ENCODE measurements at regions not wholly inside any gene's neighbourhood (a gene's known extent, or its start where the extent isn't known, plus 50 kb on each side); places are given as distances from the start of the nearest gene placed in this dataset.

DNA sequence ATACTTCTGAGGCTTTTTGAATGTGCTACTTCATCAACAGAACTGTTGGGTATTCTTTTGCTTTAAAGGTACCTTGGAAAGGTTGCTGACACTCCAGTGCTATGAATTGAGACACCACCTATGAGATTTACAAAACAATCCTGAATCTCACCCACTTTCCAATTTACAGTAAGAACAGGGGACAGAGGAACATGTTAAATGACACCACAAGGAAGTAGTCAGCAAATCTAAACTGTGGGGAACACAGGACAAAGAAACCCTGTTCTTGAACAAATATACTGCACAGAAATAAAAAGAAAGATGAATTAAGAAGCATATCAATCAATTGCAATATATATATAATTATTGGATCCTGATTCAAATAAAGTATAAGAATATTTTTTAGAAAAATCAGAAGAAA is 216.7 kb upstream of the ARID1B start:
- DNase-seq, result no peak

DNA sequence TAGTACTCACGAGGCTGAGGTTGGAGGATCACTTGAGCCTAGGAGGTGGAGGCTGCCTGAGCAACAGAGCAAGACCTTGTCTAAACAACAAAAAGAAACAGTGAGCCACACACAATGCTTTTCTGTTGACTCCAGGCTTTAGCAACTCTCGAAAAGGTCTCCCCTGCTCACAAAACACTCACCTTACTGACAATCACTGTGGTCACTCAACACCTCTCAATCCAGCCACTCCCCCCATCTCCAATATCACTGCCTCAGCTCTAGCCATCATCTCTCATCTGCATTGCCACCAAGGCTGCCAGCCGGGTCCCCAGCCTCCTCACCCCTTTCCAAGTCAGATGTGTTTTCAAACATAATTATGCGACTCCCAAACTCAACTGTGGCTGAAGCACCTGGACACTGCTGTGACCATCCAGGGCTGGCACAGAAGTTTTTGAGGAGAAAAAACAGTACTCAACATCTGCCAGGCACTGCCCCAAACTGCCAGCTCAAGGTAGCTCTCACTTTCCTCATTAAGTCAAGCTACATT is 218.0 kb upstream of the ARID1B start:
- DNase-seq, result no peak

DNA sequence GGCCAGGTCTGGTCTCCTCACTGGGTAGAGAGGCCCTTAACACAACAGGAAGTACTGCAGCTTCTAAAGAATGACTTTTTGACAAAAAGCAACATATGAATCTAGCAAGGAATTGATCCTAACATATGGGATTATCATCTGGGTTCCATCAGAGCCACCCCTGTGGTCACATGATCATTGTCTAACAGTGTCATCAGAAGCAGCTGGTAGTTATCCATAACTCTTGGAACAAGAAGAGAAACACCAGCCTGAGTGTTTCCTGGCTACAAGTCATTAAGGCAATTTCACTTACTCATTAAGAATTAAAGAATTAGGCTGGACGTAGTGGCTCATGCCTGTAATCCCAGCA is 219.3 kb upstream of the ARID1B start:
- no peak for DNase-seq

DNA sequence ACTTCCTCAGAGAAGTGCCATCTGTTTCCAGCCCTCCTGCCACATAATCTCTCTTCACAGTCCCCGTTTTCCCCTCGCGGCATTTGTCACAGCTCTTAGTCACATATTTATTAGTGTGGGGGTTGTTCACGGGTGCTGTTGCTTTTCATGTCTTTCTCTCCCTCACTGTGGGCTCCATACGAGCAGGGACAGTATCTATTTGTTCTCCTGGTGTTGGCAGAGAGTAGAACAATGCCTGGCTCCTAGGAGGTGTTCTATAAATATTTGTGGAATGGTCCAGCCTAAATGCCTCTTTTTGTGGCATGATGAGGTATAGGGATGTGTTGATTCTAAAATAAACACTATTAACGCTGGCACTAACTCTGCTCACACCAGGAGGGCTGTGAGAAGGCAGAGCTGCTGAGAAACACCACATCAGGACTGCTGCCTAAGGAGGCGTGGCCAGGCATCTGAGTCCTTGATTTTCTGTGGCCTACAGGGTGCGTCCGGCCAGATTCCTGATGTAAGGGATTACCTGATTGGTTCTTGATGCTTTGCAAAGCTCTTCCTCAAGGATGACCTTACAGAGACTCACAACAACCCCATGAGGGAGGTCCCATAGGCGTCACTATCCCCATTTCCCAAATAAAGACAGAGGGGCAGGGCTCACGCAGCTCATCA is 219.8 kb upstream of the ARID1B start:
- no peak for DNase-seq

DNA sequence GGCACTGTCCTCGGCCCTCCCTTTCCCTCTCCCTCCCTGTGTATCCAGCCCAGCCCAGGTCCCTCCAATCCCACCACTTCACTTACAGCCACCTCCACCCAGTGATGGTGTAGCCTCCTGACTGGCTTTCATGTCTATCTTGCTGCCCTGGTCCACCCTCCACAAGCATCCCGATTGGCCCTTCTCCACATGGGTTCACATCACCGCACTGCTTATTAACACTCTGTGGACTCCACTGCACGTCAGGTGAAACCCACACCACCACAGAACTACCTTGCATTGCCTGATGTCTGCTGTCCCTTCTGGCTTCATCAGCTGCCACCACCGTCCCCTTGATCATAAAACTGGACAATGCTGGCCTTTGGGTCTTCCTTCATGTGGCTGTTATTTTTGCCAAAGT is 220.4 kb upstream of the ARID1B start:
- DNase-seq, result no peak

DNA sequence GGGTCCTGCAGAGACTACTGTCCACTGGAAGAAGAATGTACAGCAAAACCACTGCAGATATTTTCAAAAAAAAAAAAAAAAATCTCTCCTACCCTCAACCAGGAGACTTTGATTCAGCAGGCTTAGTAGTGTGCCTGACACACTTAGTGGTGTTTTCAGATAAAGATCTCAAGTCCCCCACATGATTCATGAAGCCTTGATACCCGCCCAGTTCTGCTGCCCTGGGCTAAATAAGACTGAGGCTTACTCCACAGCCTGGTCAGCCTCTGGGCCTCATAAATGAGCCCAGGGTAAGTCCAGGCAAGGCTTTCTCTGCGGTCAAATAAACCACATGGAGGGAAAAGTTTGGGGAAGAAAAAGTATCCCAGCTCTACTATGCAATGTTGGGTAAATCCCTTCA is 222.1 kb upstream of the ARID1B start:
- no peak for DNase-seq

DNA sequence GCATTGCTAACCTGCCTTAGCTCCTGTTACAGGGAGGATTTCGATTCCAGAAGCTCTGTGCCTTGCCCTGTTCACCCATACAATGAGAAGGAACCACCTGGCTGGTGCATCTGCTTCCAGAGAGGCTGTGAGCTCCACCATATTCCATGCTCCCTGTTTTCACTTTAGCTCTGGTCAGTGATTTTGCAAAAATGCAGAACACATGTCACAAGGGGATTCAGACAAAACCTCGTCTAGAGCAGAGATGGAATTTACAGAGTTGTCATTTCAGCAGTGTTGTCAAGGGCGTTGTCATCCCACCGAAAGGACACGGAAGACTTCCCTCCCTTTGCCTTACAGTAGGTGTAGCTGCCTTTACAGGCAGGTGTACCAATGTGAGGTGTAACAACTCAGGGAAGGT is 223.0 kb upstream of the ARID1B start:
- DNase-seq, result no peak

DNA sequence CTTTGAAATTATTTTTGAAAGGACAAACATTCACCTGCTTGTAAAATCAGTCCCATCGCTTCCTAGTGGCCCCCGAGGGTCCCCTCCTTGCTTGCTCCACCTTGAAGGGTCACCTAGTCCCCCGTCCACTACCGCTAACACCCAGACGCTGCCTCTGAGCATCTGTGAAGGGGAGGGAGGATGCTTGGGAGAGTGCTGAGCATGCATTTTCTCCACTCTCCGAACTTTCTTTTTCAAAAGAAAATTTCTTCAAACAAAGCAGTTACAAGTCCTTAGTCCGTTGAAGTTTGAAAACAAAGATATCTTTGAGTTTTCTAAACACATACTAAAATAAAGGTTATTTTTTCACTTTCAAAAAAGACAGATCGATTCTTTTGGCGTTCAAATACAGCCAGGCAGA is 224.3 kb upstream of the ARID1B start:
- DNase-seq, result no peak

DNA sequence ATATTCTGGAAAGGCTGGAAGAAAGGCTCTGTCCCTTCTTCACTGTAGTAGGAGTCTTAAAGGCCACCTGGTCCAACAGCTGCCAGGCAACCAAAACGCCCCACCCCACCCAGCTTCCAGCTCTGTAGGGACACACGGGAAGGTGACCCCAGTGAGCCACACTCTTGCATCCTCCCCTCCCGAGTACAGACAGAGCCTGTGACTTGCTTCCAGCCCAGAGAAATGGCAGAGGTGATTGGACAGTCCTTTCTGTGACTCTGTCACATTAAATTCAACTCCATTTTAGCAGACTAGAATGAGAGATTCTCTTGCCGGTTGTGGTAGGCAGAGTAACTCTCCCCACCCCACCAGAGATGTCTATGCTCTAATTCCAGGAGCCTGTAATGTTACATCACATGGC is 226.2 kb upstream of the ARID1B start:
- no peak for DNase-seq

DNA sequence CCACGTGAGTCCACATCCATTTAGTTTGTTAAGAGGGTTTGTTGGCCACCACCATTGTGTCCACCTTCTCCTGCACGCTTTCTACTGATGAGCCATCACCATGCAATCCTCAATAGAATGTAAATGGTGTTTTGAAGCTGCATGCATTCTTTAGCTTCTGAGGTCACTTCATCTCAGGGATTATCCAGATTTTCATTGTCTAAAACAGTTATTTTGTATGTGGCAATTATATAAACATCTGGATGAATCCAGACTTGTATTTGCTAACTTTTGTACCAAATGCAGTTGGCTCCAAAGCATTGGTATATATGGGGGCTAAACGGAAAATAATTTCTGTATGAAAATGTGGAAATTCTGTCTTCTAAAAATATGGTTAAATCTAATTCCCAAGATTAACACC is 231.2 kb upstream of the ARID1B start:
- DNase-seq, result no peak

DNA sequence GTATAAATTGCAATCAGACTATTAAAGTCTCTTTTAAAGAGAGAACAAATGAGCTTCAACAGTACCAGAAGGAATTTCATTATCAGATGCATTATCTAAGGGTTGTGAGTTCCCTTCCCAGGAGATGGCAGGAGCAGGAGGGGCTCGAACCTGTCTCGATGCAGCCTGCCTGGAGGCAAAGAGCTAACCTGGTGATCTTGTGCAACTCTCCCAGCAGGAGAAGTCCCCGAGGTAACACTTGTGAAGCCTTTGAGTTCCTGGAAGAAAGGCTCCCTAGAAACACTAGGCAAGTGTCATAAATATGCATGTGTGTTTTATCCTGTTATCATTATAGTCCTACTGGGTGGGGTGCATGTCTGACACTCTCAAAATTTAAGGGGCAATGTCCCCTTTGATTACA is 232.2 kb upstream of the ARID1B start:
- DNase-seq, result no peak

DNA sequence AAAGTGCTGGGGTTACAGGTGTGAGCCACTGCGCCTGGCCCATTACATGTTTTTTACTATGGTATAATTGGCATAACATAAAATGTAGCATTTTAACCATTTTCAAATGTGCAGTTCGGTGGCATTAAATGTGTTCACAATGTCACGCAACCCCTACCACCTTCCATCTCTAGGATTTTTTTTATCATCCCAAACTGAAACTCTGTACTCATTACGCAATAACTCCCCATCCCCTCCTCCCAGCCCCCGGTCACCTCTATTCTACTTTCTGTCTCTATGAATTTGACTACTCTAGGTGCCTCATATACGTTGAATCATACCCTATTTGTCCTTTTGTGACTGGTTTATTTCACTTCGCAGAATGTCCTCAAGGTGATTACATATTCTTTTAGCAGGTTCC is 233.1 kb upstream of the ARID1B start:
- DNase-seq, result no peak

DNA sequence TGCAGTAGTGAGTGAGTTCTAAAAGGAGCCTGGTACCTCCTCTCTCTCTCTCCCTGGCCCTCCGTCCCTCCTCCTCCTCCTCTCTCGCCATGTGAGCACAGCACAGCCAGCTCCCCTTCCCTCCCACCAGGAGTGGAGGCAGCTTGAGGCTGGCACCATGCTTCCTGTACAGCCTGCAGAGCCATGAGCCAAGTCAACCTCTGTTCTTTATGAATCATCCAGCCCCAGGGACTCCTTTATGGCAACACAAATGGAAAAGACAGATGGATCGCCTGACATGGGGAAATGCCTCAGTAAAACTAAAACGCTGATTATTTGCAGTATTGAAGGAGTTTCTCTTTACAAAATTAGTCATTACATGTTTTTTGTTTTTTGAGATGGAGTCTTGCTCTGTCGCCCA is 233.7 kb upstream of the ARID1B start:
- no peak for DNase-seq

DNA sequence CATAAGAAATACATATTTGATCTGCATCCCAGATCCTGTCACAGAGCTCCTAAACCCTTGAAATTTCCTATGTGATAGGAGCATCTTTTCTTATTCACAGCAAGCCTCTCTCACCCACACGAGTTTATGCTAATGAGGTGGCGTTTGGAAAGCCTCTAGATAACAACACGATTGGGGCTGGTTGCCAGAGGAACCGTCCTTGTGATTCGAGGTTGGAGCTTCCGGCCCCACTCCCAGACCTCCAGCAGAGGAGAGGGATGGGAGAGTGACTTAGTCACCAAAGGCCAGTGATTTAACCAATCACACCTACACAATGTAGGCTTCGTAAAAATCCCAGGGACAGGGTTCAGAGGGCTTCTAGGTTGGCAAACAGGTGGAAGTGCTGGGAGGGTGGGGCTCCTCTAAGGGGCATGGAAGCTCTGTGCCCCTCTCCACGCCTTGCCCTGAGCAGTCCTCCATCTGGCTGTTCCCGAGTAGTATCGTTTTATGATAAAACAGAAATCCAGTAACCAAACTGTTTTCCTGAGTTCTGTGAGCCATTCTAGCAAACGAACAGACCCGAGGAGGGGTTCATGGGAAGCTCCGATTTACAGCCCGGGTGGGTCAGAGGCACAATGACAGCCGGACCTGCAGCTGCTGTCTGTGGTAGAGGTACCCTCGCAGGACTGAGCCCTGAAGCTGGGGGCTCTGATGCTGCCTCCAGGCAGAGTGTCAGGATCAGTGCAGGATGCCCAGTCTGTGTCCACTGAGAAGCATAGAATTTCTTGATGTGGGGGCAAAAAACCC is 238.1 kb upstream of the ARID1B start:
- DNase-seq, result no peak

DNA sequence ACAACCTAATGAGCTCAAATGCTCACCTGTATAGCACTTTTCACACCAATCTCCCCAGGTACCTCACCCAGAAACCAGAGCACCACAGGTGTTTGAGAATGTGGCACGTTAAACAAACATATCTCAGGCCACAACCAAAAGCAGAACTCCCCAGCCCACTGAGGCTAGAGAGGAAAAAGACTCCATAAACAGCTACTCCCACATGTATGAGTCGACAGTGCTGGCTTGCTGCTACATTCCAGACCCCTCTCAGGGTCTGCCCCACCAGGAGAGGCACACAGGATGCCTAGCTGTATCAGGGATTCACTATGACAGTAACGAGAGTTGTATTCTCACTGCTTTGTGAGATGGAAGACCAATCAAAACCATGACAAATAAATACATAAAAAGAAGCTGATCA is 242.6 kb upstream of the ARID1B start:
- no peak for DNase-seq

DNA sequence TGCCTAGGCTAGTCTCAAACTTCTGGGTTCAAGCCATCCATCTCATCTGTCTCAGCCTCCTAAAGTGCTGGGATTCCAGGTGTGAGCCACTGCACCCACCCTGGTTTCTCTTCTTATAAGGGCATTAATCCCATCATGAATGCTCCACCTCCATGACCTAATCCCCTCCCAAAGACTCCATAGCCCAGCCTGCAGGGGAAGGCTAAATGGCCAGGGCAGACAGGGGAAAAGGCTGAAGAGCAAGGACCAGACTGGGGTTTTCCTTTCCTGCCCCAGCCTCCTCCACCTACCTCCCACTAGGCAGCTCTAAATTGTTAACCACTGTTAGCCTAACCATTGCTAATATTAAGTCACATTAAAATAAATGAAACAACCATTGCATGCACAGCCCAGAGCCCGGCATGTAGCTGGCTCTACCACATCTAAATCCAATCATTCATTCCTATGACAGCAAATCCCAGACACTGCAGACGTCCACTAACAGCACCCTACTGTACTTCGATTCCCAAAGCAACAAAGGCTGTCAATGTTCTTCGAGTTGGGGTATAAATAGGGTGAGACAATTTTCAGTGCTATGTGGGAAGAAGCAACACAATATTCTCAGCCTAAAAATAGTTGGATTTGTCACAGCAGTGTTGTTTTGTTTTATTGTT is 243.2 kb upstream of the ARID1B start:
- no peak for DNase-seq

DNA sequence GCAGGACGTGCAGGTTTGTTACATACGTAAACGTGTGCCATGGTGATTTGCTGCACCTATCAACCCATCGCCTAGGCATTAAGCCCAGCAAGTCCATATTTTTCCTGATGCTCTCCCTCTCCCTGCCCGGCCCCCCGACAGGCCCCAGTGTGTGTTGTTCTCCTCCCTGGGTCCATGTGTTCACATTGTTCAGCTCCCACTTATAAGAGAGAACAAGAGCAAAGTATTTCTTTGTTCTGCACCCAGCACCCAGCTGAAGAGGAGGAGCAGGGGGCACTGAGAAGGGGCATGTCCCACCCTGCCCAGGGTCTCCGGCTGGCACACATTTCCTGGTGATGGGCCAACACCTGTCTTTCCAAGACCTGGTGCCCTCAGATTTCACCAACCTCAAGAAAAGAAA is 251.1 kb upstream of the ARID1B start:
- no peak for DNase-seq

DNA sequence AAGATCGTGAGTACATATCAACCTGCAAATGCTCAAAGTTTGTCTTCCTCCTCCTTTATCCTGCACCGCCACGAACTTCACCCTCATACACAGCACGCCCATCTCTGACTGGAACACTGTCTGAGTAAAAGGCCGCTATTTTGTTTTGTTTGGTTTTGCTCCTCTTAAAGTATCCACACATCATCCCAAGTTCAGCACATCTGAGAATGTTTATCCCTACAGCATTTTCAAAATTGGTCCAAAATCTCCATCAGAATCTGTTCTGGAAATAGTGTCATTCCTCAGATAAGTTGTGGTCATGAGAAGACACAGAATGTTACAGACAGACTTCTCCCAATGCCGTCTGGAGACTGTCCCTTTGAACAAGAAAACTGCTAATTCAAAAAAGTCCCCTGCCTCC is 251.6 kb upstream of the ARID1B start:
- DNase-seq, result no peak

DNA sequence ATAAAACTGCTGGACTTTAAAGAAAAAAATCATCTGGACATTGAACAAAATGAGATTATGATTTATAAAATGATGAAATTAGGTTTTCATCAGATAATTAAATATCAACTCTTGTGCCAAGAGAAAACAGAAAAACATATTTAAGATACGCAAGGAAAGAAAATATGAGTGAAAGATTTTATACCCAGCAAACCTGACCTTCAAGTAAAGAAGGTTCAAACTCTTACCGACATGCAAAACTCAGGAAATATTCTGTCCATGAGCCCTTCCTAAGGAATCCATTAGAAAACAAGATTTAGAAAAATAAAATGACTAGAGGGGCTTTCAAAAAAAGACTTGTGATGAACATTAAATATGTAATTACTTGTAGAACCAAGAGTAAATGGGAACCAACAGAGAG is 257.2 kb upstream of the ARID1B start:
- no peak for DNase-seq

DNA sequence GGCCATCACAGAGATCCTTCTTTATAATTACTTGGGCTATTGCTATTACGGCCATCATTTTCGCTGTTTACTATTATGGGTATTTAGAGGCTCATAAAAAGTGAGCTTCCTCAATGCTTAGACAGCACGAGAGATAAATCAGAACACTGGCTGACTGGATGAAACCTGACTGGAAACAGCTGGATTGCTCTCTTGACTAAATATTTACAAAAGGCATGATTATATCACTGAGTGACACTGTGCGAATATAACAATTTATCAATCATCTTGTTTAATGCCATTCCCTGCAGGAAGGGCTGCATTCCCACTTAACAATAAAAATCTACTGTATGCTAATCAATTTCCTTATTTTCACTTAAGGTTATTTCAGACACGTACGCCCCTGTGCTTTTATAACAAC is 260.1 kb upstream of the ARID1B start:
- no peak for DNase-seq

DNA sequence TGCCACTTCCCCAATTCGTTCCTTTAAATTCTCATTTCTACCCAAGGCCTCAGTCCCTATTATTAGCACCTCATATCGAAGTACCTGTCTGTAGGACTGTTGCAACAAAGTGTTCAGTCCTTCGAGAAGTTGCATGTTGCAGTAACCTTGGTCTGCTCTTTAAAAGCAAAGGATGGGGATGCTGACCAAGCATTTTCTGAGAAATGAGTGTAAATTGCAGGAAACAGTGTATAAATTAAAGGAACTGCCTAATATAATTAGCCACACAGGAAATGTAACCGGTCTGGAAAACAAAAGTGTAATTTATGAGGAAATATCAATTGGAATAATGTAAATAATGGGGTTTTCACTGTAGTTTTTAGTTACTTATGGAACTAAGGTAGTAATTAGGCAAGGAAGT is 261.9 kb upstream of the ARID1B start:
- no peak for DNase-seq

DNA sequence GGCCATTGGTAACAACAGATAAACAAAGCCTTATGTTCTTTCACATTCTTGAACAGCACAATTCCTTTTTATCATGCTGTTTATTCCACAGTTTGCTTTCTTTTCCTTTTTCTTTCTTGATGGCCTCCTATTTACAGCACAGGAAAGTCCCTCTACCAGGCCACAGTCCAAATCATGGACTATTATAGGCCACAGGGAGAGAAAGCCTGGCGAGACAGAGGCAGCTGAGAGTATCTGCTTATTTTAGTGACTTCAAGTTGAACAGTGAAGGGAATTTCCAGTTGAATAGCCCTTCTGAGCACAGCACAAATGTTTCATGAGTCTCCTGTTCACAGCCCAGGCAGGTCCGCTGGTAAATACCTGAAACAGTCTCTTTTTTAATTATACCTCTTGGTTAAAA is 263.7 kb upstream of the ARID1B start:
- no peak for DNase-seq

DNA sequence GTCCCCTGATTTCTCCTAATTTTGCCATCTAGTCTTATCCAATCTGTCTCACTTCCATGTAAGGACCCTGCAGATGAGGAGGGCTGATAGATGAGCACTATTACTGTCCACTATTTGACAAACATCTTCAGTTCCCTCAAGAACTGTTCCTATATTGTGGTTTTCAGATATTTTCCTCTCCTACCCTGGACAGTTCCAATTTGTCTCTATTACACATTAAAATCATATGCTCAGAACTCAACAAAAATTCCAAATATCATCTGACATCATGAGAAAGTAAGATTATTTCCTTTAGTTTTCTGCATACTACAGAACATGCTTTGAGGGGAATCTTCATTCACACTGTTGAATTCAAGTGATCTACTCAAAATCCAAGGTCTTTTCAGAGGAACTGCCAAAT is 265.6 kb upstream of the ARID1B start:
- no peak for DNase-seq

DNA sequence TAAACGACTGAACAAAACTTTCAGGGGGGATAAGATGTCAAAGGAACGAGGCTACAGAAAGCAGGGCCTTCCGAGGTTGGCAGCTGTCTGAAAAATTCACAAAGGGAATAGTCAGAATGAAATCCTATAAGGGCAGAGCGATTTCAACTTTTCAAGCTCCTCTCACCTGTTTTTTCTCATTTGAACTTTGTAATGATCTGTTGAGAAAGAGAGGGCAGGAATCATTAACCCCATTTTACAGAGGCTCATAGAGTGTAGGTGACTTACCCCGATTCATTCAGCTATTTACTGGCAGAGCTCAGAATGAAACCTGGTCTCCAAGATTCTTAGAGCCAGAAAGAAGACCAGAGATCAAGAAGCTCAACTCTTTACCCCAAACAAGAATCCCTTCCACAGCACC is 266.1 kb upstream of the ARID1B start:
- no peak for DNase-seq

All from OCI-M1 (cell line).